ENCODE measurements at regions not wholly inside any gene's neighbourhood (a gene's known extent, or its start where the extent isn't known, plus 50 kb on each side); places are given as distances from the start of the nearest gene placed in this dataset.

DNA sequence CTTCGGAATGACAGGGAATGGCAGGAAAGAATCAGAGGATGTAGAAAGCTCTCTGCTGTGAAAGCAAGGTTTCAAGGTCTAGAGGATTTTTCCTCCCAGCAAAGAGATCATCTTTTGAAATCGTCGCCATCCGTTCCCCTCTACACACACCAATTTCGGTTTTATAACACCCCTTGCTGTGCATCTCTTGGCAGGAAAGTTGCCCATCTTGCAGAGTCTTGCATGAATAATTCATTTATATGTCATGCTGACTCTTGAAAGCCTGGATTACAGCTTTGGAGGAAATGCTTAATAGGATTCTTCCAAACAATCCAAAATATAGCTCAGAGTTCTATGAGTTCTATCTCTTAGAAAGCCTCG is 262.7 kb downstream of the CHL1 start:
- H3K9me3 ChIP-seq: no peaks in the 10 kb centered on the region
- WGBS, 2 donors: 75 to 81% methylated on average over 6 of the region's 6 CpGs

DNA sequence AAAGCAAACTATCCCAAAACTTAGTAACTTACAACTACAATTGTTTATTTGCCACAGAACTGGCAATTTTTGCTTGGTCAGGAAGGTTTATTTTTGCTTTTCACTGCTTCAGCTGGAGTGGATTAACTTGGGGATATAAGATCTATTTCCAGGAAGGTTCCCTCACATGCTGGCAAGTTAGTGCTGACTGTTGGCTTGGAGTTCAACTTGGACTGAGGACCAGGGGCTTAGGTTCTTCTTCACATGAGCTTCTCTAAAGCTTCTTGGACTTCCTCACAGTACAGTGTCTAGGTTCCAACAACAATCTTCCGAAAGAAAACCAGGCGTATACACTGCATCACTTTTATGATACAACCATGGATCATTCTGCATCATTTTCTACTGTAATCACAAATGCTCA is 264.4 kb downstream of the CHL1 start:
- DNase-seq: no peak
- Histone ChIP-seq H3K36me3 (no peaks in the 10 kb centered on the region), H3K27me3 (no peaks in the 10 kb centered on the region), H3K4me1 (no peaks in the 10 kb centered on the region), H3K4me3 (replicated peaks in 1 of 3) (no peak overlapping the region), H3K9me3 (no peaks in the 10 kb centered on the region), H3K27ac (no peak overlapping the region)
- 90 to 97% methylated on average over 2 of the region's 2 CpGs for WGBS, 2 donors
- intact Hi-C loops (cut with DNase I): no loop called here
- TF ChIP-seq POLR2A (IDR thresholded peaks at IDR 0.05): no peak
- TF ChIP-seq, protein P1, sequence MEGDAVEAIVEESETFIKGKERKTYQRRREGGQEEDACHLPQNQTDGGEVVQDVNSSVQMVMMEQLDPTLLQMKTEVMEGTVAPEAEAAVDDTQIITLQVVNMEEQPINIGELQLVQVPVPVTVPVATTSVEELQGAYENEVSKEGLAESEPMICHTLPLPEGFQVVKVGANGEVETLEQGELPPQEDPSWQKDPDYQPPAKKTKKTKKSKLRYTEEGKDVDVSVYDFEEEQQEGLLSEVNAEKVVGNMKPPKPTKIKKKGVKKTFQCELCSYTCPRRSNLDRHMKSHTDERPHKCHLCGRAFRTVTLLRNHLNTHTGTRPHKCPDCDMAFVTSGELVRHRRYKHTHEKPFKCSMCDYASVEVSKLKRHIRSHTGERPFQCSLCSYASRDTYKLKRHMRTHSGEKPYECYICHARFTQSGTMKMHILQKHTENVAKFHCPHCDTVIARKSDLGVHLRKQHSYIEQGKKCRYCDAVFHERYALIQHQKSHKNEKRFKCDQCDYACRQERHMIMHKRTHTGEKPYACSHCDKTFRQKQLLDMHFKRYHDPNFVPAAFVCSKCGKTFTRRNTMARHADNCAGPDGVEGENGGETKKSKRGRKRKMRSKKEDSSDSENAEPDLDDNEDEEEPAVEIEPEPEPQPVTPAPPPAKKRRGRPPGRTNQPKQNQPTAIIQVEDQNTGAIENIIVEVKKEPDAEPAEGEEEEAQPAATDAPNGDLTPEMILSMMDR (IDR thresholded peaks at IDR 0.05): no peak

More for the DNA sequence above, 262.7 kb downstream of the CHL1 start:
- Histone ChIP-seq H3K4me3 (replicated peaks in 1 of 3) (no peak overlapping the region), H3K27me3 (no peaks in the 10 kb centered on the region), H3K4me1 (no peaks in the 10 kb centered on the region), H3K27ac (no peak overlapping the region), H3K36me3 (no peaks in the 10 kb centered on the region)
- DNase-seq: no peak
- intact Hi-C loops (cut with DNase I): no loop called here
- TF ChIP-seq, protein P1 (IDR thresholded peaks at IDR 0.05): no peak
- no peak for TF ChIP-seq POLR2A (IDR thresholded peaks at IDR 0.05)

DNA sequence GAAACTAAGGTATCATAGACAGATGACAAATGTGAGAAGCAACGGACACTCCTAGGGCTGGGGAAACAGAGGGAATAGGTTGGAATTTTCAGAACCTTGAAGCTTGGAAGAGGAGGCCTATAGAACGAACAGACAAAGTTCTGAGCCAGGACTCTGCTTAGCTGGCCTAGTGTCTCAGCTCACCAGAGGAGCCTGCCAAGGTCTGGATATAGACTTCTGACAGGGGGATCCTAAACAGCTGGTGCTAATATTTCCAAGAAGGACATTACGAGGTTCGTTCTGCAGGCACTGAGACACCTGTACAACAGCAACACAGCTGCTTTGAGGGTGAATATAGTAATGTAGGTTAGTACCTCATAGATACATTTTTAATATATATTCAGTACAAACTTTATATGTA is 266.3 kb downstream of the CHL1 start:
- no peaks in the 10 kb centered on the region for H3K27me3 ChIP-seq
- H3K27ac ChIP-seq: no peak overlapping the region
- no peaks in the 10 kb centered on the region for H3K36me3 ChIP-seq
- intact Hi-C loops (cut with DNase I): no loop called here
- no peak for DNase-seq
- H3K9me3 ChIP-seq: no peaks in the 10 kb centered on the region
- 74 to 77% methylated on average over 4 of the region's 4 CpGs for WGBS, 2 donors
- TF ChIP-seq POLR2A (IDR thresholded peaks at IDR 0.05): no peak
- TF ChIP-seq, protein P1 (IDR thresholded peaks at IDR 0.05): no peak
- H3K4me1 ChIP-seq: no peaks in the 10 kb centered on the region
- H3K4me3 ChIP-seq (replicated peaks in 1 of 3): no peak overlapping the region

DNA sequence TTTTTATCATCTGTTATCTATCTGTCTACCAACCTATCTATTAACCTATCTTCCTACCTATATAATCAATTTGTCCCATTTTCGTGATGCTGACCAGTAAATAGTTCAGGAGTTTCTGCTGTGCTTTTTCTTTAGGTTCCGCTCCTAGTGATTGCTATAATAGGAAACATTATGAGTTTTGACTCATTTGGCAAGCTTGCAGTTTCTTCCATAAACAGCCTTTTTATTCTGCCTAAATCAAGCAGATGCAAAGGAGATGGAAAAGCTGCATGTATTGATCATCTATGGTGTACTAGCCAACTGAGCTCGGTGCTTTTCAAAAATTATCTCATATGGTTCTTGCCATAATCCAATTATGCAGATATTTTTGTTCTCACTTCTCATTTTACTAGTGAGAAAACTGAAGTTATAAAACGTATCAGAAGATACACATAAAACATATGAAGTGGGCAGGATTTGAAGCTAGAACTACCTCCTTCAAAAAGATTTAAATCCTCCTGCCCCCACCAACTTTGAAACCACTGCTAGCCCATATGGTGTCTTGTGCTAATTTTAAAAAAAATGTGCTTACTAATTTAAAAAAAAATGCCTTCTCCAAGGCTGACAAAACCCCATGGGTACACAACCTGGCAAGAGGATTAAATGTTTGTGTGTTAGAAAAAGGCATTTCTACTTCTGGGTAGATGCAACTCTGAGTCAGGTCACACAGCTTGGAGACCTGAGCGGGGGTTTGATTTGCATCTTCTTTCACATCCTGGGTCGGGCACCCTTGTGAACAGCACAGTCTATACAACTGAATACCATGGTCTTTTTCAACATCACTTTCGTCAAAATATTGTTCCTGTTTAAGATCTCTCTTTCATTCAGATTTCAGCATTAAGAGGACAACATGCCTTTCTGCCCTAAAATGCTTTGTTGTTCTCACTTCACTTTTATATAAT is 267.0 kb downstream of the CHL1 start:
- no peak for TF ChIP-seq POLR2A (IDR thresholded peaks at IDR 0.05)
- TF ChIP-seq, protein P1 (IDR thresholded peaks at IDR 0.05): no peak
- Histone ChIP-seq H3K4me1 (no peaks in the 10 kb centered on the region), H3K27ac (no peak overlapping the region), H3K4me3 (replicated peaks in 1 of 3) (no peak overlapping the region), H3K27me3 (no peaks in the 10 kb centered on the region), H3K9me3 (no peaks in the 10 kb centered on the region), H3K36me3 (no peaks in the 10 kb centered on the region)
- 76% methylated on average over 7 of the region's 7 CpGs for WGBS, 2 donors
- DNase-seq: no peak
- intact Hi-C loops (cut with DNase I): no loop called here

DNA sequence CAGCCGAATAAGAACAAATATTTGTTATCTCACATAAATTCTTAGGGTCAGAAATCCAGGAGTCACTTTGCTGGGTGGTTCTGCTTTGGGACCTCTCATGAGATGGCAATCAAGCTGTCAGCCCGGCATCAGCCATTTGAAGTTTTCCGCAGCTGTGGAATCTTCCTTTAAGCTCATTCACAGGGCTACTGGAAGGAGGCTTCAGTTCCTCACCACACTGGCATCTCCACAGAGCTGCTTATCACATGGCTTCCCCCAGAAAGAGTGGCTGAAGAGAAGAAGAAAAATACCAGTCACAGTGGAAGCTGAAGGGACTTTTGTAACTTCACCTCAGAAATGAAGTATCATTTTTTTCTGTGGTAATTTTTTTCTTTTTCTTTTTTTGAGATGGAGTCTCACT is 267.7 kb downstream of the CHL1 start:
- TF ChIP-seq, protein P1 (IDR thresholded peaks at IDR 0.05): no peak
- no peak for TF ChIP-seq POLR2A (IDR thresholded peaks at IDR 0.05)
- Histone ChIP-seq H3K36me3 (no peaks in the 10 kb centered on the region), H3K9me3 (no peaks in the 10 kb centered on the region), H3K4me3 (replicated peaks in 1 of 3) (no peak overlapping the region), H3K27ac (no peak overlapping the region), H3K4me1 (no peaks in the 10 kb centered on the region), H3K27me3 (no peaks in the 10 kb centered on the region)
- no peak for DNase-seq
- intact Hi-C loops (cut with DNase I): no loop called here
- WGBS, 2 donors: 75 to 76% methylated on average over 3 of the region's 3 CpGs
